HEK293T (cell line): ENCODE measurements at regions not wholly inside any gene's neighbourhood (a gene's known extent, or its start where the extent isn't known, plus 50 kb on each side); places are given as distances from the start of the nearest gene placed in this dataset.

ENCODE experiments used
- ARNT ChIP-seq: fragments of 450-650 bp; IDR thresholded peaks from 2 replicates; pipeline ENCODE4 v1.6.1; 2017; ENCODE audit warnings: mild to moderate bottlenecking
- BHLHE40 ChIP-seq: fragments of 450-650 bp; IDR thresholded peaks from 2 replicates; pipeline ENCODE4 v1.6.1; 2016; ENCODE audit warnings: mild to moderate bottlenecking, moderate library complexity, borderline replicate concordance
- CTBP1 ChIP-seq: fragments of 450-650 bp; IDR thresholded peaks from 2 replicates; pipeline ENCODE4 v1.6.1; 2016; ENCODE audit warnings: borderline replicate concordance
- ELF4 ChIP-seq: fragments of 450-650 bp; IDR thresholded peaks from 2 replicates; pipeline ENCODE4 v1.6.1; 2017; ENCODE audit warnings: antibody characterized with exemption
- FOXA1 ChIP-seq: fragments of 450-650 bp; IDR thresholded peaks from 2 replicates; pipeline ENCODE4 v1.6.1; 2016; ENCODE audit warnings: mild to moderate bottlenecking
- FOXK2 ChIP-seq: fragments of 450-650 bp; IDR thresholded peaks from 2 replicates; pipeline ENCODE4 v1.6.1; 2016; ENCODE audit warnings: mild to moderate bottlenecking
- FOXM1 ChIP-seq: fragments of 450-650 bp; IDR thresholded peaks from 2 replicates; pipeline ENCODE4 v1.6.1; 2017; ENCODE audit warnings: mild to moderate bottlenecking, borderline replicate concordance
- HDGF ChIP-seq: fragments of 450-650 bp; IDR thresholded peaks from 2 replicates; pipeline ENCODE4 v1.6.1; 2017; ENCODE audit warnings: antibody characterized with exemption, borderline replicate concordance
- L3MBTL2 ChIP-seq: fragments of 450-650 bp; conservative IDR thresholded peaks from 2 replicates; pipeline ENCODE4 v1.6.1; 2016; ENCODE audit warnings: mild to moderate bottlenecking
- NFRKB ChIP-seq: fragments of 450-650 bp; IDR thresholded peaks from 2 replicates; pipeline ENCODE4 v1.6.1; 2016; ENCODE audit warnings: mild to moderate bottlenecking, moderate library complexity
- SP1 ChIP-seq: fragments of 450-650 bp; IDR thresholded peaks from 2 replicates; pipeline ENCODE4 v1.6.1; 2017
- SUZ12 ChIP-seq: fragments of 450-650 bp; IDR thresholded peaks from 2 replicates; pipeline ENCODE4 v1.6.1; 2016; ENCODE audit warnings: mild to moderate bottlenecking
- TF ChIP-seq, protein P1 (sequence below): fragments of 450-650 bp; IDR thresholded peaks from 2 replicates; pipeline ENCODE4 v1.6.1; 2016

DNA sequence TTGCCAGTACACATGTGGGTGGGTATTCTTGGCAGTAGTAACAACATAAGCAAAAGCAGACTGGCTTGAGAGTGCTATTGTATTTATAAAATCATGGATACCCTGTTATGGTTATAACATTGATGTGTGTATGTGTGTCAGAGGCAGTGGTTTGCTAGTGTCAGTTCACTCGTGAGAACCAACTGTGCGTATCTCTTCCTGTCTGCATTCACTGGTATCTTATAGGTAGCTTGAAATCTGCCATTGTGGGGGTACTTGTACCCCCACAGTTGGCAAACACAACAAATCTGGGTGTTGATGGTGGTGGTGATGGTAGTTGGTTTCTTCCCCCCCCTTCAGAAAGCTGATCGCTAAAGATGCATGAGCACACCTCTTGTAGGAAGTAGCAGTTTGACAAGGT lies 355.8 kb upstream of the SATB1 start:
- TF ChIP-seq FOXM1 = no peak
- no peak for TF ChIP-seq SUZ12
- no peak for TF ChIP-seq HDGF
- no peak for TF ChIP-seq CTBP1
- TF ChIP-seq SP1 = no peak
- TF ChIP-seq ELF4 = no peak
- no peak for TF ChIP-seq BHLHE40
- no peak for TF ChIP-seq ARNT
- TF ChIP-seq L3MBTL2 = no peak
- TF ChIP-seq, protein P1, sequence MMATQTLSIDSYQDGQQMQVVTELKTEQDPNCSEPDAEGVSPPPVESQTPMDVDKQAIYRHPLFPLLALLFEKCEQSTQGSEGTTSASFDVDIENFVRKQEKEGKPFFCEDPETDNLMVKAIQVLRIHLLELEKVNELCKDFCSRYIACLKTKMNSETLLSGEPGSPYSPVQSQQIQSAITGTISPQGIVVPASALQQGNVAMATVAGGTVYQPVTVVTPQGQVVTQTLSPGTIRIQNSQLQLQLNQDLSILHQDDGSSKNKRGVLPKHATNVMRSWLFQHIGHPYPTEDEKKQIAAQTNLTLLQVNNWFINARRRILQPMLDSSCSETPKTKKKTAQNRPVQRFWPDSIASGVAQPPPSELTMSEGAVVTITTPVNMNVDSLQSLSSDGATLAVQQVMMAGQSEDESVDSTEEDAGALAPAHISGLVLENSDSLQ = no peak
- no peak for TF ChIP-seq NFRKB
- TF ChIP-seq FOXA1 = no peak
- no peak for TF ChIP-seq FOXK2
